ENCODE measurements at regions not wholly inside any gene's neighbourhood (a gene's known extent, or its start where the extent isn't known, plus 50 kb on each side); places are given as distances from the start of the nearest gene placed in this dataset.
"Not testable (repeated sequence)": the region's sequence is repeated elsewhere in the genome, so short reads cannot be mapped to it uniquely, and the experiment has no call there.

GRCh38 chr6:93177918-93178317 is 241.4 kb downstream of the EPHA7 start:
- Histone ChIP-seq H3K4me1 (ENCODE audit: control insufficient read depth, extremely low read depth, insufficient read depth, low read length) (no peaks in the 10 kb centered on the region), H3K4me3 (ENCODE audit: control insufficient read depth in 2 of 3, extremely low read depth in 1 of 3, insufficient read depth in 2 of 3, low read depth in 1 of 3, low read length in 3 of 3) (no peak overlapping the region), H3K9me1 (ENCODE audit: control insufficient read depth, extremely low read depth, insufficient read depth, low read length) (no peaks in the 10 kb centered on the region), H3K36me3 (ENCODE audit: control insufficient read depth in 2 of 2, extremely low read depth in 1 of 2, insufficient read depth in 2 of 2, low read length in 2 of 2) (no peaks in the 10 kb centered on the region), H2AFZ (ENCODE audit: control insufficient read depth, low read length) (no peak overlapping the region), H3K9me3 (ENCODE audit: control insufficient read depth, low read depth, low read length) (no peaks in the 10 kb centered on the region), H3K4me2 (ENCODE audit: control insufficient read depth, extremely low read depth, insufficient read depth, low read depth, low read length) (no peak overlapping the region), H3K79me2 (ENCODE audit: control insufficient read depth, insufficient read depth, low read length) (no peaks in the 10 kb centered on the region), H3K27ac (ENCODE audit: control insufficient read depth, insufficient read depth, low read length) (no peak overlapping the region), H4K20me1 (ENCODE audit: control insufficient read depth, extremely low read depth, insufficient read depth, low read length) (no peaks in the 10 kb centered on the region), H3K9ac (ENCODE audit: control insufficient read depth, extremely low read depth, insufficient read depth, low read length) (no peak overlapping the region), H3K27me3 (ENCODE audit: control insufficient read depth, extremely low read depth, insufficient read depth, low read length) (no peaks in the 10 kb centered on the region)
- TF ChIP-seq, protein P1, sequence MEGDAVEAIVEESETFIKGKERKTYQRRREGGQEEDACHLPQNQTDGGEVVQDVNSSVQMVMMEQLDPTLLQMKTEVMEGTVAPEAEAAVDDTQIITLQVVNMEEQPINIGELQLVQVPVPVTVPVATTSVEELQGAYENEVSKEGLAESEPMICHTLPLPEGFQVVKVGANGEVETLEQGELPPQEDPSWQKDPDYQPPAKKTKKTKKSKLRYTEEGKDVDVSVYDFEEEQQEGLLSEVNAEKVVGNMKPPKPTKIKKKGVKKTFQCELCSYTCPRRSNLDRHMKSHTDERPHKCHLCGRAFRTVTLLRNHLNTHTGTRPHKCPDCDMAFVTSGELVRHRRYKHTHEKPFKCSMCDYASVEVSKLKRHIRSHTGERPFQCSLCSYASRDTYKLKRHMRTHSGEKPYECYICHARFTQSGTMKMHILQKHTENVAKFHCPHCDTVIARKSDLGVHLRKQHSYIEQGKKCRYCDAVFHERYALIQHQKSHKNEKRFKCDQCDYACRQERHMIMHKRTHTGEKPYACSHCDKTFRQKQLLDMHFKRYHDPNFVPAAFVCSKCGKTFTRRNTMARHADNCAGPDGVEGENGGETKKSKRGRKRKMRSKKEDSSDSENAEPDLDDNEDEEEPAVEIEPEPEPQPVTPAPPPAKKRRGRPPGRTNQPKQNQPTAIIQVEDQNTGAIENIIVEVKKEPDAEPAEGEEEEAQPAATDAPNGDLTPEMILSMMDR (optimal IDR thresholded peaks at IDR 0.05 in 1 of 3, IDR thresholded peaks at IDR 0.05 in 1 of 3, conservative IDR thresholded peaks at IDR 0.05 in 1 of 3; ENCODE audit: extremely low read depth in 1 of 3, insufficient read depth in 2 of 3, low read length in 3 of 3) = no peak
- TF ChIP-seq EZH2 (IDR thresholded peaks at IDR 0.05; ENCODE audit: low read length) = no peak
- no peak for FAIRE-seq
- no peak for DNase-seq (ENCODE audit: low read depth, low spot score)
- dilution Hi-C loops (cut with MboI; ENCODE audit: extremely low pct_ligation_motif_present, low sequenced_read_pairs) = no loop called here

- no peaks in the 10 kb centered on the region for H3K9me1 ChIP-seq (ENCODE audit: control insufficient read depth, extremely low read depth, insufficient read depth, low read length)
- H3K27ac ChIP-seq (ENCODE audit: control insufficient read depth, insufficient read depth, low read length) = no peak overlapping the region
- H3K36me3 ChIP-seq (ENCODE audit: control insufficient read depth in 2 of 2, extremely low read depth in 1 of 2, insufficient read depth in 2 of 2, low read length in 2 of 2) = no peaks in the 10 kb centered on the region
- no peak overlapping the region for H3K4me2 ChIP-seq (ENCODE audit: control insufficient read depth, extremely low read depth, insufficient read depth, low read depth, low read length)
- H3K4me1 ChIP-seq (ENCODE audit: control insufficient read depth, extremely low read depth, insufficient read depth, low read length) = no peaks in the 10 kb centered on the region
- FAIRE-seq (no peak), DNase-seq (ENCODE audit: low read depth, low spot score) (no peak)
- H3K9ac ChIP-seq (ENCODE audit: control insufficient read depth, extremely low read depth, insufficient read depth, low read length) = no peak overlapping the region
- no peak overlapping the region for H3K4me3 ChIP-seq (ENCODE audit: control insufficient read depth in 2 of 3, extremely low read depth in 1 of 3, insufficient read depth in 2 of 3, low read depth in 1 of 3, low read length in 3 of 3)
- no peaks in the 10 kb centered on the region for H3K79me2 ChIP-seq (ENCODE audit: control insufficient read depth, insufficient read depth, low read length)
- no peaks in the 10 kb centered on the region for H3K9me3 ChIP-seq (ENCODE audit: control insufficient read depth, low read depth, low read length)
- no peaks in the 10 kb centered on the region for H4K20me1 ChIP-seq (ENCODE audit: control insufficient read depth, extremely low read depth, insufficient read depth, low read length)
- no peaks in the 10 kb centered on the region for H3K27me3 ChIP-seq (ENCODE audit: control insufficient read depth, extremely low read depth, insufficient read depth, low read length)
- dilution Hi-C loops (cut with MboI; ENCODE audit: extremely low pct_ligation_motif_present, low sequenced_read_pairs) = no loop called here
- no peak for TF ChIP-seq EZH2 (IDR thresholded peaks at IDR 0.05; ENCODE audit: low read length)
- no peak overlapping the region for H2AFZ ChIP-seq (ENCODE audit: control insufficient read depth, low read length)
These were observed 241.9 kb downstream of the EPHA7 start for GRCh38 chr6:93177438-93177837.

- dilution Hi-C loops (cut with MboI; ENCODE audit: extremely low pct_ligation_motif_present, low sequenced_read_pairs) = no loop called here
- Histone ChIP-seq H3K79me2 (ENCODE audit: control insufficient read depth, insufficient read depth, low read length) (no peaks in the 10 kb centered on the region), H3K36me3 (ENCODE audit: control insufficient read depth in 2 of 2, extremely low read depth in 1 of 2, insufficient read depth in 2 of 2, low read length in 2 of 2) (no peaks in the 10 kb centered on the region), H3K27me3 (ENCODE audit: control insufficient read depth, extremely low read depth, insufficient read depth, low read length) (no peaks in the 10 kb centered on the region), H3K4me3 (ENCODE audit: control insufficient read depth in 2 of 3, extremely low read depth in 1 of 3, insufficient read depth in 2 of 3, low read depth in 1 of 3, low read length in 3 of 3) (no peak overlapping the region), H3K4me1 (ENCODE audit: control insufficient read depth, extremely low read depth, insufficient read depth, low read length) (no peaks in the 10 kb centered on the region), H2AFZ (ENCODE audit: control insufficient read depth, low read length) (no peak overlapping the region), H3K27ac (ENCODE audit: control insufficient read depth, insufficient read depth, low read length) (no peak overlapping the region), H3K9ac (ENCODE audit: control insufficient read depth, extremely low read depth, insufficient read depth, low read length) (no peak overlapping the region), H3K9me3 (ENCODE audit: control insufficient read depth, low read depth, low read length) (no peaks in the 10 kb centered on the region), H3K4me2 (ENCODE audit: control insufficient read depth, extremely low read depth, insufficient read depth, low read depth, low read length) (no peak overlapping the region), H4K20me1 (ENCODE audit: control insufficient read depth, extremely low read depth, insufficient read depth, low read length) (no peaks in the 10 kb centered on the region), H3K9me1 (ENCODE audit: control insufficient read depth, extremely low read depth, insufficient read depth, low read length) (no peaks in the 10 kb centered on the region)
- DNase-seq (ENCODE audit: low read depth, low spot score) (no peak), FAIRE-seq (no peak)
- TF ChIP-seq EZH2 (IDR thresholded peaks at IDR 0.05; ENCODE audit: low read length) = no peak
- TF ChIP-seq, protein P1 (optimal IDR thresholded peaks at IDR 0.05 in 1 of 3, IDR thresholded peaks at IDR 0.05 in 1 of 3, conservative IDR thresholded peaks at IDR 0.05 in 1 of 3; ENCODE audit: extremely low read depth in 1 of 3, insufficient read depth in 2 of 3, low read length in 3 of 3) = no peak
These were observed 243.3 kb downstream of the EPHA7 start for GRCh38 chr6:93176070-93176469.

- FAIRE-seq = not testable (repeated sequence)
These were observed 245.8 kb downstream of the EPHA7 start for GRCh38 chr6:93173573-93173972.

More at GRCh38 chr6:93173573-93173972, 245.8 kb downstream of the EPHA7 start:
- H3K9me3 ChIP-seq (ENCODE audit: control insufficient read depth, low read depth, low read length); H3K4me2 ChIP-seq (ENCODE audit: control insufficient read depth, extremely low read depth, insufficient read depth, low read depth, low read length); H3K9ac ChIP-seq (ENCODE audit: control insufficient read depth, extremely low read depth, insufficient read depth, low read length); H4K20me1 ChIP-seq (ENCODE audit: control insufficient read depth, extremely low read depth, insufficient read depth, low read length); H3K9me1 ChIP-seq (ENCODE audit: control insufficient read depth, extremely low read depth, insufficient read depth, low read length); H3K4me3 ChIP-seq (ENCODE audit: control insufficient read depth in 2 of 3, extremely low read depth in 1 of 3, insufficient read depth in 2 of 3, low read depth in 1 of 3, low read length in 3 of 3); H2AFZ ChIP-seq (ENCODE audit: control insufficient read depth, low read length); H3K36me3 ChIP-seq (ENCODE audit: control insufficient read depth in 2 of 2, extremely low read depth in 1 of 2, insufficient read depth in 2 of 2, low read length in 2 of 2); DNase-seq (ENCODE audit: low read depth, low spot score); dilution Hi-C loops (cut with MboI; ENCODE audit: extremely low pct_ligation_motif_present, low sequenced_read_pairs); H3K27ac ChIP-seq (ENCODE audit: control insufficient read depth, insufficient read depth, low read length); H3K4me1 ChIP-seq (ENCODE audit: control insufficient read depth, extremely low read depth, insufficient read depth, low read length); H3K79me2 ChIP-seq (ENCODE audit: control insufficient read depth, insufficient read depth, low read length); H3K27me3 ChIP-seq (ENCODE audit: control insufficient read depth, extremely low read depth, insufficient read depth, low read length): not testable (repeated sequence)

Data from keratinocyte (primary cell).